ENCODE measurements at regions not wholly inside any gene's neighbourhood (a gene's known extent, or its start where the extent isn't known, plus 50 kb on each side); places are given as distances from the start of the nearest gene placed in this dataset.
A peak's percentile ranks its signal among the peaks of the same experiment; 100 is the strongest.

GRCh38 chr9:134575103-134575900 lies 66.3 kb upstream of the COL5A1 start:
- ATAC-seq = no peak
- peak in 1 of 3 donors; percentile 29 for DNase-seq
- H3K27ac ChIP-seq (ENCODE audit: low read length) = no peak overlapping the region
- intact Hi-C loops (cut with DNase I) = no loop called here
- WGBS = 71% methylated on average over 14 of the region's 14 CpGs
- no peaks in the 10 kb centered on the region for H3K27me3 ChIP-seq (ENCODE audit: control insufficient read depth, insufficient read depth)
- H3K4me3 ChIP-seq (ENCODE audit: low read length) = no peak overlapping the region
- no peaks in the 10 kb centered on the region for H3K4me1 ChIP-seq (ENCODE audit: control insufficient read depth, insufficient read depth, low read length)
- H3K9me3 ChIP-seq (ENCODE audit: control insufficient read depth, low read length) = no peaks in the 10 kb centered on the region

- intact Hi-C loops (cut with DNase I) = no loop called here
- WGBS = 65% methylated on average over 3 of the region's 3 CpGs
- H3K4me1 ChIP-seq (ENCODE audit: control insufficient read depth, insufficient read depth, low read length) = no peaks in the 10 kb centered on the region
- H3K9me3 ChIP-seq (ENCODE audit: control insufficient read depth, low read length) = no peaks in the 10 kb centered on the region
- no peak overlapping the region for H3K4me3 ChIP-seq (ENCODE audit: low read length)
- no peak for ATAC-seq
- H3K27me3 ChIP-seq (ENCODE audit: control insufficient read depth, insufficient read depth) = no peaks in the 10 kb centered on the region
- H3K27ac ChIP-seq (ENCODE audit: low read length) = no peak overlapping the region
- DNase-seq = no peak
These were observed 65.8 kb upstream of the COL5A1 start for GRCh38 chr9:134575901-134576176.

GRCh38 chr9:134585021-134585561 lies 56.5 kb upstream of the COL5A1 start:
- H3K4me3 ChIP-seq (ENCODE audit: low read length) = no peak overlapping the region

GRCh38 chr9:134585746-134586706 lies 55.6 kb upstream of the COL5A1 start:
- H3K4me3 ChIP-seq (ENCODE audit: low read length) = no peak overlapping the region
- DNase-seq (peak in 1 of 3 donors; percentile 23), ATAC-seq (no peak)
- H3K9me3 ChIP-seq (ENCODE audit: control insufficient read depth, low read length) = no peaks in the 10 kb centered on the region
- intact Hi-C loops (cut with DNase I) = no loop called here
- H3K4me1 ChIP-seq (ENCODE audit: control insufficient read depth, insufficient read depth, low read length) = no peaks in the 10 kb centered on the region
- WGBS = 81% methylated on average over 28 of the region's 28 CpGs
- H3K27ac ChIP-seq (ENCODE audit: low read length) = no peak overlapping the region
- H3K27me3 ChIP-seq (ENCODE audit: control insufficient read depth, insufficient read depth) = no peaks in the 10 kb centered on the region

More at GRCh38 chr9:134585021-134585561, 56.5 kb upstream of the COL5A1 start:
- no peak for ATAC-seq
- Histone ChIP-seq H3K4me1 (ENCODE audit: control insufficient read depth, insufficient read depth, low read length) (no peaks in the 10 kb centered on the region), H3K9me3 (ENCODE audit: control insufficient read depth, low read length) (no peaks in the 10 kb centered on the region), H3K27me3 (ENCODE audit: control insufficient read depth, insufficient read depth) (no peaks in the 10 kb centered on the region), H3K27ac (ENCODE audit: low read length) (no peak overlapping the region)
- WGBS = 63% methylated on average over 18 of the region's 18 CpGs
- intact Hi-C loops (cut with DNase I) = no loop called here
- DNase-seq = peak in 1 of 3 donors; percentile 46

GRCh38 chr9:134589748-134590147 lies 51.9 kb upstream of the COL5A1 start:
- Histone ChIP-seq H3K4me1 (ENCODE audit: control insufficient read depth, insufficient read depth, low read length) (no peaks in the 10 kb centered on the region), H3K27me3 (ENCODE audit: control insufficient read depth, insufficient read depth) (no peaks in the 10 kb centered on the region), H3K9me3 (ENCODE audit: control insufficient read depth, low read length) (no peaks in the 10 kb centered on the region), H3K4me3 (ENCODE audit: low read length) (no peak overlapping the region), H3K27ac (ENCODE audit: low read length) (no peak overlapping the region)
- intact Hi-C loops (cut with DNase I) = no loop called here
- peak in 1 of 3 donors; percentile 24 for DNase-seq
- WGBS = 68% methylated on average over 7 of the region's 7 CpGs
- no peak for ATAC-seq

GRCh38 chr9:134590240-134591081 lies 51.1 kb upstream of the COL5A1 start:
- Histone ChIP-seq H3K9me3 (ENCODE audit: control insufficient read depth, low read length) (no peaks in the 10 kb centered on the region), H3K4me3 (ENCODE audit: low read length) (no peak overlapping the region), H3K27ac (ENCODE audit: low read length) (no peak overlapping the region), H3K4me1 (ENCODE audit: control insufficient read depth, insufficient read depth, low read length) (no peaks in the 10 kb centered on the region), H3K27me3 (ENCODE audit: control insufficient read depth, insufficient read depth) (no peaks in the 10 kb centered on the region)
- DNase-seq (peak; percentile 59 to 60 (median 59)), ATAC-seq (peak; percentile 7 to 26)
- intact Hi-C loops (cut with DNase I) = no loop called here
- 76% methylated on average over 19 of the region's 19 CpGs for WGBS

GRCh38 chr9:134591082-134591571 lies 50.5 kb upstream of the COL5A1 start:
- H3K27ac ChIP-seq (ENCODE audit: low read length) = peak overlapping the region; percentile 3
- H3K9me3 ChIP-seq (ENCODE audit: control insufficient read depth, low read length) = no peaks in the 10 kb centered on the region
- H3K4me3 ChIP-seq (ENCODE audit: low read length) = no peak overlapping the region
- H3K27me3 ChIP-seq (ENCODE audit: control insufficient read depth, insufficient read depth) = no peaks in the 10 kb centered on the region
- DNase-seq (peak in 2 of 3 donors; percentile 43 to 53), ATAC-seq (peak; percentile 29)
- H3K4me1 ChIP-seq (ENCODE audit: control insufficient read depth, insufficient read depth, low read length) = no peaks in the 10 kb centered on the region
- intact Hi-C loops (cut with DNase I) = no loop called here
- WGBS = 60% methylated on average over 11 of the region's 11 CpGs

- intact Hi-C loops (cut with DNase I) = no loop called here
- DNase-seq = peak; percentile 44 to 57 (median 50)
- ATAC-seq = peak; percentile 29 to 54
- no peaks in the 10 kb centered on the region for H3K27me3 ChIP-seq (ENCODE audit: control insufficient read depth, insufficient read depth)
- H3K27ac ChIP-seq (ENCODE audit: low read length) = peak overlapping the region; percentile 75
- H3K9me3 ChIP-seq (ENCODE audit: control insufficient read depth, low read length) = no peaks in the 10 kb centered on the region
- WGBS = 56% methylated on average over 5 of the region's 5 CpGs
- no peak overlapping the region for H3K4me3 ChIP-seq (ENCODE audit: low read length)
- H3K4me1 ChIP-seq (ENCODE audit: control insufficient read depth, insufficient read depth, low read length) = no peaks in the 10 kb centered on the region
These were observed 50.0 kb upstream of the COL5A1 start for GRCh38 chr9:134591573-134591981.

All from right cardiac atrium (tissue), 5 donors.